ENCODE measurements at regions not wholly inside any gene's neighbourhood (a gene's known extent, or its start where the extent isn't known, plus 50 kb on each side); places are given as distances from the start of the nearest gene placed in this dataset.
A peak's percentile ranks its signal among the peaks of the same experiment; 100 is the strongest.

GRCh38 chr1:112247036-112247597 lies 148.9 kb upstream of the CTTNBP2NL start:
- TF ChIP-seq CTCF (IDR thresholded peaks at IDR 0.05; ENCODE audit: insufficient read depth, low read depth, low read length, missing control alignments), result no peak
- DNase-seq (ENCODE audit: low read depth), result no peak

GRCh38 chr1:112247961-112248360 lies 148.1 kb upstream of the CTTNBP2NL start:
- H3K4me3 ChIP-seq (ENCODE audit: low read length), result no peak overlapping the region
- TF ChIP-seq CTCF (IDR thresholded peaks at IDR 0.05; ENCODE audit: insufficient read depth, low read depth, low read length, missing control alignments), result no peak
- DNase-seq (ENCODE audit: low read depth), result no peak

More at GRCh38 chr1:112247036-112247597, 148.9 kb upstream of the CTTNBP2NL start:
- no peak overlapping the region for H3K4me3 ChIP-seq (ENCODE audit: low read length)

GRCh38 chr1:112250892-112251291 lies 145.1 kb upstream of the CTTNBP2NL start:
- no peak overlapping the region for H3K4me3 ChIP-seq (ENCODE audit: low read length)
- no peak for DNase-seq (ENCODE audit: low read depth)
- TF ChIP-seq CTCF (IDR thresholded peaks at IDR 0.05; ENCODE audit: insufficient read depth, low read depth, low read length, missing control alignments), result no peak

- no peak overlapping the region for H3K4me3 ChIP-seq (ENCODE audit: low read length)
- TF ChIP-seq CTCF (IDR thresholded peaks at IDR 0.05; ENCODE audit: insufficient read depth, low read depth, low read length, missing control alignments), result no peak
- peak; percentile 83 for DNase-seq (ENCODE audit: low read depth)
Observed at GRCh38 chr1:112251766-112252506, 144.1 kb upstream of the CTTNBP2NL start.

GRCh38 chr1:112253366-112253765 lies 142.6 kb upstream of the CTTNBP2NL start:
- no peak for TF ChIP-seq CTCF (IDR thresholded peaks at IDR 0.05; ENCODE audit: insufficient read depth, low read depth, low read length, missing control alignments)
- no peak overlapping the region for H3K4me3 ChIP-seq (ENCODE audit: low read length)
- DNase-seq (ENCODE audit: low read depth), result no peak

GRCh38 chr1:112255080-112255479 lies 140.9 kb upstream of the CTTNBP2NL start:
- no peak for DNase-seq (ENCODE audit: low read depth)
- no peak for TF ChIP-seq CTCF (IDR thresholded peaks at IDR 0.05; ENCODE audit: insufficient read depth, low read depth, low read length, missing control alignments)
- no peak overlapping the region for H3K4me3 ChIP-seq (ENCODE audit: low read length)

- no peak for TF ChIP-seq CTCF (IDR thresholded peaks at IDR 0.05; ENCODE audit: insufficient read depth, low read depth, low read length, missing control alignments)
- H3K4me3 ChIP-seq (ENCODE audit: low read length), result no peak overlapping the region
- DNase-seq (ENCODE audit: low read depth), result no peak
Observed at GRCh38 chr1:112256411-112256810, 139.6 kb upstream of the CTTNBP2NL start.
